ENCODE measurements at regions not wholly inside any gene's neighbourhood (a gene's known extent, or its start where the extent isn't known, plus 50 kb on each side); places are given as distances from the start of the nearest gene placed in this dataset.
"Not testable (repeated sequence)": the region's sequence is repeated elsewhere in the genome, so short reads cannot be mapped to it uniquely, and the experiment has no call there.

DNA sequence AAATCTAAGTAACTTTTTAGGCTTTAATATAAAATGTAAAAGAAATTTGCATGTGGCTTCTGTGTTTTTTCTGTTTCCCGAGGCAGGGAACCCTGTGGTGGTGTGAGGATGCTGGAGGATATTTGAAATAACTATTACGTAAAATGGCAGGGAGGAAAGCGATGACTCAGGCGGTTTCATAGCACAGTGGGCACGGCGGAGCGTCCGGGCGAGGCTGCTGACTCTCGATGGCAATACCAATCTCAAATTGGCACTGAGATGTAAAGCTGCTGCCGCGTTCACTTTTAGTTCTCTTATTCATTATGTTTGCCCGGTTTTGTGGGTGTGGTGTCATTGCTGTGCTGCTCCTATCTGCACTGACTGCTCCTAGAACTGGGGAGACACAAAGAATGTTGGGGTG is 254.3 kb downstream of the THBS2 start:
- DNase-seq (ENCODE audit: low spot score in 2 of 2): no peak
- in situ Hi-C loops (cut with MboI; ENCODE audit: low sequenced_read_pairs): no loop called here
- Histone ChIP-seq H3K27me3 (ENCODE audit: low read depth) (no peaks in the 10 kb centered on the region), H3K4me3 (no peak overlapping the region), H3K4me1 (no peaks in the 10 kb centered on the region), H3K36me3 (replicated peaks) (no peaks in the 10 kb centered on the region), H3K9me3 (0 out of 2 replicates have a peak, but pooled peaks cover 3% of the 10 kb centered on the region)

DNA sequence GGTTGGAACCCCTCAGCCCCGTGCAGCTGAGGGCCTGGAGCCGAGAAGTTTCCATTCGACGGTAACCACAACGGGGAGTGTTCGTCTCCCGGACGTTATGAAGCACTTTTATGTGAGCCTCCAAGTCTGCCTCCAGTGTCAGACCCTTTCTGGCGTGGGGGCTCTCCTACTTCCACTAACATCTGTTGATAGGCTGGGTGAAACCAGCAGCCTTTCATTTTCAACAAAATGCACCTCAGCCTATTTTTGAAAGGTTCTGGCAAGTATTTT is 257.4 kb downstream of the THBS2 start:
- Histone ChIP-seq H3K27me3 (ENCODE audit: low read depth) (no peaks in the 10 kb centered on the region), H3K4me1 (no peaks in the 10 kb centered on the region), H3K4me3 (no peak overlapping the region), H3K36me3 (replicated peaks) (no peaks in the 10 kb centered on the region), H3K9me3 (no peaks in the 10 kb centered on the region)
- in situ Hi-C loops (cut with MboI; ENCODE audit: low sequenced_read_pairs): no loop called here
- no peak for DNase-seq (ENCODE audit: low spot score in 2 of 2)

DNA sequence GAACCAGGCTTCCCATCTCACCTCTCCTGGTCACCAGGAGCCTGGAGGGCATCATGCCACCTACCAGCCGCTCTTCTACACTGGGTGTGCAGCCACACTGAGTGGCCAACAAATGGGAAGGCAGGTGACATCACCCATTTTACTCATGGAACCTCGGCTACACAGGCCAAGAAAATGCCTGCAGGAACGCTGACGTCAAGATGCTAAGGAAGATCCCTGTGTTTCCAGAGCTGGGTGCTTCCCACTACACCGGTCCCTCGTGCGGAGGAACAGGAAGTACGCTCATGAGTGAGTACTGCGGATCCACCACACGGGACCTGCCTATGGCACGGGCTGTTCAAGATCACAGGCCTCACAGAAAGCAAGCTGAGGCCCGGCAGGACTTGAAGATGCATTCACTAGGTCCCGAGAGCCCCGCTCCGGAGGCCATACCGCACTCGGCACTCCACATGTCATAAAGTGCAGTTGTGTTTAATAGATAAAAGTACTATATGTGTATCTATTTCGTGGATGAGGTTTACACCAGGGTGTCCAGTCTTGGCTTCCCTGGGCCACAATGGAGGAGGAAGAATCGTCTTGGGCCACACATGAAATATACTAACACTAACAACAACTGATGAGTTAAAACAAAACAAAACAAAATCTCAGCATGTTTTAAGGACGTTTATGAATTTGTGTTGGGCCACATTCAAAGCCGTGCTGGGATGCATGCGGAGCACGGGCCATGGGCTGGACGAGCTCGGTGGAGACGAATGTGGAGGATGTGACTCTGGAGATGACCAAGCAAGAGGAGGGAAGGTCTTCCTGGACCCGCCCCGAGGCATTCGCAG is 257.9 kb downstream of the THBS2 start:
- DNase-seq (ENCODE audit: low spot score in 2 of 2): no peak
- in situ Hi-C loops (cut with MboI; ENCODE audit: low sequenced_read_pairs): no loop called here
- no peaks in the 10 kb centered on the region for H3K36me3 ChIP-seq (replicated peaks)
- H3K27me3 ChIP-seq (ENCODE audit: low read depth): no peaks in the 10 kb centered on the region
- no peaks in the 10 kb centered on the region for H3K4me1 ChIP-seq
- H3K4me3 ChIP-seq: no peak overlapping the region
- H3K9me3 ChIP-seq: no peaks in the 10 kb centered on the region

DNA sequence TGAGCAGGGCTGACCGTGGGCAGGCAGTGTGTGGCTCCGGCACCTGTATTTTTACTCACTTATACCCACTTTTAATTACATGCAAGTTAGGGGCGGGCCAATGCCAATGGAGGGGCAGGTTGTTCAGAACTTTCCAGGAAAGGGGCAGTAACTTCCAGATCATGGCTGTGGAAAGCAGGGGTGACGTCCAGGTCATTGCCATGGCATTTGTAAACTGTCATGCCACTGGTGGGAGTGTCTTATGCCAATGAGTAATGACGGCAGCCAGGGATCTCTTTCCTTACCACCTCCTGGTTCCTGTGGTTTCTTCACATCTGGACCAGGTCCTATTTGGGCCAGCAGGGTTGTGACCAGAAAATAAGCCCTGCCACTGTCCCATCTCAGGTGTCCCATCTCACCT is 258.7 kb downstream of the THBS2 start:
- H3K36me3 ChIP-seq (replicated peaks): no peaks in the 10 kb centered on the region
- H3K4me3 ChIP-seq: no peak overlapping the region
- no peaks in the 10 kb centered on the region for H3K9me3 ChIP-seq

DNA sequence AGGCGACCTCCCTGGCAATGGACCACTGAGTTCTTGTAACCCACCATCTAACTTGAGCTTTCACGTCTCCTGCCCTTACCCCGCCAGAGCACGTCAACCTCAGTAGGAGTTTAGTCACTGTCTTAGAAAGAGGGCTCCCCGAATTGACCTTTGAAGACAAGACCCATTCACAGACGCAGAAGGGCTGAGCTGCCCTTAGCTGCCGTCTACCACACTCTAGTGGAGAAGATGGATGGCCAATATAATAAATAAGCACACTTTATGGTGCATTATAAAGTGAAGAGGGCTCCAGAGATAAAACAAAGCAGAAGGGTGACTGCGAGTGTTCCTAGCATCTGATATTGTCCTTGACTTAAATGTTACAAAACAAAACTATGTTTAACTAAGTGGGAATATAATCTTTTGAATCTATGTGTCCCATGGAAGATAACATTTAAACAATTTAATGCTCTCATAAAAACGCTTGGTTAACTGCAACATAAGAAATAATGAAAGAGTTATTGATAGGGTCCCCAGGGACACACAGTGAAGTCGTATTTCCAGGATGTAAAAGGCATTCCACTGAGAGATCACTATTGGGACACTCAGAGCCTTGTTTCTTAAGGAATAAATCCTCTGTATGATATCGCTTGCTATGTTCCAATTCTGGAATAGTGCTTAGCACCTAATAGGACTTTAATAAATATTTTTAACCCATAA is 261.1 kb downstream of the THBS2 start:
- Histone ChIP-seq H3K9me3 (no peaks in the 10 kb centered on the region), H3K36me3 (replicated peaks) (no peaks in the 10 kb centered on the region), H3K27me3 (ENCODE audit: low read depth) (no peaks in the 10 kb centered on the region), H3K4me3 (no peak overlapping the region), H3K4me1 (no peaks in the 10 kb centered on the region)
- in situ Hi-C loops (cut with MboI; ENCODE audit: low sequenced_read_pairs): no loop called here
- no peak for DNase-seq (ENCODE audit: low spot score in 2 of 2)

More for the DNA sequence above, 258.7 kb downstream of the THBS2 start:
- H3K4me1 ChIP-seq: no peaks in the 10 kb centered on the region
- no peak for DNase-seq (ENCODE audit: low spot score in 2 of 2)
- in situ Hi-C loops (cut with MboI; ENCODE audit: low sequenced_read_pairs): no loop called here
- no peaks in the 10 kb centered on the region for H3K27me3 ChIP-seq (ENCODE audit: low read depth)

DNA sequence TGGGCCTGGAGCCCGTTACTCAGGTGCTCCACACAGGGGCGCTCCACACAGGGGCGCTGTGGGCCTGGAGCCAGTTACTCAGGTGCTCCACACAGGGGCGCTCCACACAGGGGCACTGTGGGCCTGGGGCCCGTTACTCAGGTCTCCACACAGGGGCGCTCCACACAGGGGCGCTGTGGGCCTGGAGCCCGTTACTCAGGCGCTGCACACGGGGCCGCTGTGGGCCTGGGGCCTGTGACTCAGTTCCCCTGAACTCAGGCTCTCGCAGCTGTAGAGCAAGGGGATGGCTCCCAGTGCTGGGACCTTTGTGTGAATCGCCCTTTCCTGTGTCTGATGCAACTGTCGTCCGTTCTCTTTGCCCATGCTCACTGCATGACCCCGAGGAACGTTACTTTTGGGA is 262.0 kb downstream of the THBS2 start:
- DNase-seq (ENCODE audit: low spot score in 2 of 2); H3K4me3 ChIP-seq; H3K4me1 ChIP-seq; H3K27me3 ChIP-seq (ENCODE audit: low read depth); H3K36me3 ChIP-seq (replicated peaks); in situ Hi-C loops (cut with MboI; ENCODE audit: low sequenced_read_pairs); H3K9me3 ChIP-seq: not testable (repeated sequence)

DNA sequence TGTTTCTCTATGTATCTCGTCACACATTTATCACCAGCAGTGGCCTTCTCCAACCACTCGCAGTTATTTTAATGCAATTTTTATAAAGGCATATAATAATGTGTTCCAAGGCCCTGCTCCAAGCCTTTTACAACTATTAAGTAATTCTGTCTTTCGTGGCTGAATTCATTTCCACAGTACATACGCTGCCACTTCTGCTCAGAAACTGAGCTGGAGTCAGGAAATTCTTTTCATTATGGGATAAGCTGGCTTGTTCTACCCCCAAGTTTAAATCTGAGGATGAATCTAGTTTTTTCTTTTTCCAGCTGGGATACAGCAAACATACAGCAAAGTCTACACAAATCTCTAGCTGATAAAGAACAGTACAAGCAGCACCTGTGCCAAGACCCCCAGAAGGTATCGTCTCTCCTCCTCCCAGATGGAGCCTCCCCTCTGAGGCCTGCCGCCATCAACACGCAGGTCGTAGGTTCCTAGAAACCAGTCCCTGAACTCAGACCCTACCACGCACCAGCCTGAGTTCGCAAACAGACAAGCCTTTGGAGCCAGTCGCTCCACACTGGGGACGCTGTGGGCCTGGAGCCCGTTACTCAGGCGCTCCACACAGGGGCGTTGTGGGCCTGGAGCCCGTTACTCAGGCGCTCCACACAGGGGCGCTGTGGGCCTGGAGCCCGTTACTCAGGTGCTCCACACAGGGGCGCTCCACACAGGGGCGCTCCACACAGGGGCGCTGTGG is 263.5 kb downstream of the THBS2 start:
- in situ Hi-C loops (cut with MboI; ENCODE audit: low sequenced_read_pairs): no loop called here
- DNase-seq (ENCODE audit: low spot score in 2 of 2): no peak

DNA sequence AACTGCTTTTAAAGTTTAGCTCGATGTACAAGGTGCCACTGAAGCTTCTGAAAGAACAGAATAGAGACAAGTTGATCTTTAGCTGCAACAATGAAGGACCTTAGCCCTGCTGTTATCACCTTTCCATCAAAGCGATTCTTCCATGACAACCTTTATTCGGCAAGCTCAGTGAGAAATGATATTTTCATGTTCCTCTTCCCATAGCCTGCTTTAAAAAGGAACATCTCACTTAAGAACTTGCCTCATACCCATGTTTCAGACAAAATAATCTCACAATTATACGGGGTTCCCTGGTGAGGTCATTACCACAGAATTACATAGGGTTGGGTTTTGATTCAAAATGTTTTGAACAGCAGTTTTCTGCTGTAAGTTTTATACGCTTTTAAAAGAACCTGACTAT is 264.2 kb downstream of the THBS2 start:
- in situ Hi-C loops (cut with MboI; ENCODE audit: low sequenced_read_pairs): no loop called here
- no peak overlapping the region for H3K4me3 ChIP-seq
- H3K27me3 ChIP-seq (ENCODE audit: low read depth): no peaks in the 10 kb centered on the region
- H3K36me3 ChIP-seq (replicated peaks): no peaks in the 10 kb centered on the region
- no peaks in the 10 kb centered on the region for H3K4me1 ChIP-seq
- no peak for DNase-seq (ENCODE audit: low spot score in 2 of 2)
- H3K9me3 ChIP-seq: no peaks in the 10 kb centered on the region

More for the DNA sequence above, 263.5 kb downstream of the THBS2 start:
- no peak overlapping the region for H3K4me3 ChIP-seq
- H3K9me3 ChIP-seq: no peaks in the 10 kb centered on the region
- no peaks in the 10 kb centered on the region for H3K4me1 ChIP-seq
- no peaks in the 10 kb centered on the region for H3K36me3 ChIP-seq (replicated peaks)
- no peaks in the 10 kb centered on the region for H3K27me3 ChIP-seq (ENCODE audit: low read depth)

DNA sequence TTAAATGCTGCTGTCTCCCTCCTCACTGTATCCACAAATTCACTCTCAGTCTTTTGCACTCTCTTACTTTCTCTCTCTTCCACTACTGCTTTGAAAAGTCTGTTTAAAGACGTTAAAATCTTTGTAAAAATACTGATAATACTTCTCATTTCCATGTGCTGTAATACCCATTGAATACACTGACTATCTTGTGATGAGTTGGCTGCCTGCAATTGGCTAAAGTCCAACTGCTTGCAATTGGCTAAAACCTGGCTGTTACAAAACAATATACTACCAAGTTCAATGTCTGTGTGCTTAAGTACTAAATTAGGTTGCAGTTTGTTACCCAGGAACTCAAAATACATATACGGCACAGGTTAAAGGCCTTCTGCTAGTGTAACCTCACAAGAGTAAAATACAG is 264.8 kb downstream of the THBS2 start:
- H3K4me3 ChIP-seq: no peak overlapping the region
- H3K36me3 ChIP-seq (replicated peaks): no peaks in the 10 kb centered on the region
- in situ Hi-C loops (cut with MboI; ENCODE audit: low sequenced_read_pairs): no loop called here
- H3K9me3 ChIP-seq: no peaks in the 10 kb centered on the region
- no peaks in the 10 kb centered on the region for H3K4me1 ChIP-seq
- H3K27me3 ChIP-seq (ENCODE audit: low read depth): no peaks in the 10 kb centered on the region
- no peak for DNase-seq (ENCODE audit: low spot score in 2 of 2)

DNA sequence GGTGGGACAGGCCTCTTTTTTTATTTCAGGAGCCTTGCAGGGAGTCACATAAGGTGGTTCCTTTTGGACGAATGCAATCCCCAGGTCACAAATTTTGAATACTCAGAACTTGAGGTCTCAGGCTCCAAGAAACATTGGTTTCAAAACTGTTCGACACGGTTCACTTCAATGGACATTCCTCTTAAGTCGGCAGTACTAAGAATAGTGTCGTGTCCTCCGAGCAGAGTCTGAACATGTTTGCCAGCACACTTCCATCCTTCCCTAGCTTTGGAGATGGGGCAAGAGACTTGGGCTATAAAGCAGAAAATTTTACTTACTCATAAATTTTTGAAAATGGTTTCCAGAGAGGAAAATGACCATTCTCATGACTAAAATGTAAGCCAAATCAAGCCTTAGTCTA is 265.4 kb downstream of the THBS2 start:
- in situ Hi-C loops (cut with MboI; ENCODE audit: low sequenced_read_pairs): no loop called here
- H3K36me3 ChIP-seq (replicated peaks): no peaks in the 10 kb centered on the region
- H3K9me3 ChIP-seq: no peaks in the 10 kb centered on the region
- no peaks in the 10 kb centered on the region for H3K27me3 ChIP-seq (ENCODE audit: low read depth)
- H3K4me1 ChIP-seq: no peaks in the 10 kb centered on the region
- no peak overlapping the region for H3K4me3 ChIP-seq
- DNase-seq (ENCODE audit: low spot score in 2 of 2): no peak

DNA sequence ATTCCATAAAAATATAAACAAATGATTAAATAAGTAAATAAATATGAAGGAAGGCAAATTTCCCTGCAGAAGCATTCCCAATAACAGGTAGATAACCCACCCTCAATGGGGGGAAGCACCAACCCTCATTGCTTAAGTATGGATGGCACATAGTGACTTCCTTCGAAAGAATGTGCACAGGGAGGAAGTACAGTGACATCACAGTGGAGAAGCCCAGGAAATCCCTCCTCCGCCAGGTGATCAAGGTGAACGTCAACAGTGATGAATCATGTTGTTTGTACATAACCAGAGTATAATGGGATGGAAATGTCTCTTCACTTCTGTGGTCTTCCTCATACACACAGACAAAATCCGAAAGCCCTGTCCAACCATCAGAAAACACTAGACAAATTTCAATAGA is 267.9 kb downstream of the THBS2 start:
- no peaks in the 10 kb centered on the region for H3K4me1 ChIP-seq
- DNase-seq (ENCODE audit: low spot score in 2 of 2): no peak
- H3K4me3 ChIP-seq: no peak overlapping the region
- in situ Hi-C loops (cut with MboI; ENCODE audit: low sequenced_read_pairs): no loop called here
- no peaks in the 10 kb centered on the region for H3K27me3 ChIP-seq (ENCODE audit: low read depth)
- H3K36me3 ChIP-seq (replicated peaks): no peaks in the 10 kb centered on the region
- H3K9me3 ChIP-seq: no peaks in the 10 kb centered on the region

DNA sequence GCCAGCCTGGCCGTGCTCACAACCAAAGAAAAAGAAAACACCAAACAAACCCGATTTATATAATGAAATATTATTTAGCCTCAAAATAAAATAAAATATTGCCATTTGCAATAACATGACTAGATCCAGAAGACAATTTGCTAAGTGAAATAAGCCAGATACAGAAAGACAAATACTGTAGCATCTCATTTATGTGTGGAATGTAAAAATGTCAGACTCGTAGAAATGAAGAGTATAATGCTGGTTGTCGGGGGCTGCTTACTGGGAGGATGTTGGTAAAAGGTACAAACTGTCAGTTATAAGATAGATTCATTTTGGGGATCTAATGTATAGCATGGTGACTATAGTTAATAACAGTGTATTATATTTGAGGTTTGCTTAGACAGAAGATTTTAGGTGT is 269.7 kb downstream of the THBS2 start:
- in situ Hi-C loops (cut with MboI; ENCODE audit: low sequenced_read_pairs): no loop called here
- Histone ChIP-seq H3K36me3 (replicated peaks) (no peaks in the 10 kb centered on the region), H3K9me3 (no peaks in the 10 kb centered on the region), H3K4me3 (no peak overlapping the region), H3K4me1 (no peaks in the 10 kb centered on the region), H3K27me3 (ENCODE audit: low read depth) (no peaks in the 10 kb centered on the region)
- DNase-seq (ENCODE audit: low spot score in 2 of 2): no peak

DNA sequence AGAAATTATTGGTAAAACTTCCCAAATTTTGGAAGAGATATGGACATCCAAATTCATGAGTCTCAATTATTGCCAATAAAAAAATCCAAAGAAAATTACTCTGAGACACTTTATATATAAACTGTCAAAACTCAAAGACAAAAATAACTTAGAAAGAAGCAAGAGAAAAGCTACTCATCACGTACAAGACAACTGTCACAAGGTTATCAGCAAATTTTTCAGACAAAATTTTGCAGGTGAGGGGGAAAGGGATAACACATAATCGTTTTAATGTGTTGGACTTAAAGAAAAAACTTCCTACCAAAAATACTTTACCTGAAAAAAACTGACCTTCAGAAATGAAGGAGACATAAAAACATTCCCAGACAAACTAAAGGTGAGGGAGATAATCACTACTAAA is 272.5 kb downstream of the THBS2 start:
- DNase-seq (ENCODE audit: low spot score in 2 of 2): no peak
- Histone ChIP-seq H3K4me1 (no peaks in the 10 kb centered on the region), H3K9me3 (no peaks in the 10 kb centered on the region), H3K4me3 (no peak overlapping the region), H3K27me3 (ENCODE audit: low read depth) (no peaks in the 10 kb centered on the region), H3K36me3 (replicated peaks) (no peaks in the 10 kb centered on the region)
- in situ Hi-C loops (cut with MboI; ENCODE audit: low sequenced_read_pairs): no loop called here

DNA sequence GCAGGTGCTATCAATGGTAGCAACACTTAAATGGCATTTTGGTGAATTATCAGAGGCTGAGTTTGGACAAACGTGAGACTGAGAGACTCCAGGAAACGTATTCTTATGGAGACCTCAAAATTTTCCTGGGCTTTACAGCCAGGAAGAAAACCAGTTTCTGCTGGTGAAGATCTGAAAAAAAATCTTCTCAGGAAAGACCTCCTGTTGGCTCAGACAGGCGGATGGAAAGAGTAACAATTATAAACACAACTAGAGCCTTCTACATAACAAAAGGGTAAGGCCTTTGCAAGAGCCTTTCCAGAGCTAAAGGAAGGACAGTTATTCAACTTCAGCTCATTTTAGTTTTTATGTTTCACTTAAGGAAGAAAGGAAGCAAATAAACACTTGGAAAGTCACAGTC is 274.4 kb downstream of the THBS2 start:
- no peaks in the 10 kb centered on the region for H3K27me3 ChIP-seq (ENCODE audit: low read depth)
- in situ Hi-C loops (cut with MboI; ENCODE audit: low sequenced_read_pairs): no loop called here
- H3K4me1 ChIP-seq: no peaks in the 10 kb centered on the region
- peak in 1 of 2 experiments; percentile 34 for DNase-seq (ENCODE audit: low spot score in 2 of 2)
- no peaks in the 10 kb centered on the region for H3K36me3 ChIP-seq (replicated peaks)
- no peak overlapping the region for H3K4me3 ChIP-seq
- no peaks in the 10 kb centered on the region for H3K9me3 ChIP-seq

Measured in HAP-1 (cell line).